NCI-H82 treated with DMSO at 0.1 percent for 48 hours (cell line): ENCODE measurements at regions not wholly inside any gene's neighbourhood (a gene's known extent, or its start where the extent isn't known, plus 50 kb on each side); places are given as distances from the start of the nearest gene placed in this dataset.
"Not testable (repeated sequence)": the region's sequence is repeated elsewhere in the genome, so short reads cannot be mapped to it uniquely, and the experiment has no call there.

Experiments used
- DNase-seq: peaks from one replicate; lab custom pipeline; 2025; ENCODE audit not compliant: unreplicated experiment; lab: John Stamatoyannopoulos, UW

DNA sequence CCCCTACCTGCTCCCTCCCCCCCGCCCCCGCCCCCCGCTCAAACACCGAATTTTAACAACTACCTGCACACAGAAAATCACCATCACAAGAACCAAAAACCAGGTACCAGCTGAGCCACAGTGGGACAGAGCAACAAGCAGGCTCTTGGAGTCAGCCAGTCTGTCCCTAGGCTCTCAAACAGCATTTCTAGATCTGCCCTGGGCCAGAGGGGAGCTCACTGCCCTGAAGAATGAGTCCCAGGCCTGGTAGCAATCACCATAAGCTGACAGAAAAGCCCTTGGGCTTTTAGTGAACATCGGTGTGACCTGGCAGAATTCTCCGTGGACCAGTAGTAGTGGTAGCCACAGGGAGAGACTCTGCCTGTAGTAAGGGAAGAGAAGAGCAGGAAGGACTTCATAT lies 58.3 kb downstream of the C11orf87 start:
- DNase-seq = no peak

GRCh38 chr11:109486129-109486528 lies 64.1 kb downstream of the C11orf87 start:
- DNase-seq = no peak

DNA sequence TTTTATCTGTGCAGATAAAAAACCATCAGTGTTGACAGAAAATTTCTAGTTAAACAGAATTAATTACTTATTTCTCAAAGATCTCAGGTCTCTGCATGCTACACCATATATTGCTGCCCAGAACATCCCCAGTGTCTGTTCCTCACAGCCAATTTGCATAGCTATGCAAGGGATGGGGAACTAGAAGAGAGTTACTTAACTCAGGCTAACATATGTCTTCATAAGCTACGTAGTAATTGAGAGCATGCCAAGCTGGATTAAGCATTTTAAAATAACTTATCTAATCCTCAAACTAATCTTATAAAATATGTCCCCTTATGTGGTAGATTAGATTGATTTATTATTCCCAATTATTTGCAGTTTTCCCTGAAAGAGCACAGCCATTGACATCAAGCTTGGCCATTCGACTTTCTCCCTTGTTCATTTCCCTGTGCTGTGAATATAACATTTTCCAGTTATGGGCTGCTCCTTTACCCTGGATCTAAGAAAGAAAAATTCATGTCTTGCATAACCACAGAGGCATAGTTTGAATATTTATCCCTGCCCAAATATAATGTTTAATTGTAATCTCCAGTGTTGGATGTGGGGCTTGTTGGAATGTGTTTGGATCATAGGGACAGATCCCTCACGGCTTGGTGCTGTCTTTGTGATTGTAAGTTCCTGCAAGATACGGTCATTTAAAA lies 69.1 kb downstream of the C11orf87 start:
- no peak for DNase-seq

DNA sequence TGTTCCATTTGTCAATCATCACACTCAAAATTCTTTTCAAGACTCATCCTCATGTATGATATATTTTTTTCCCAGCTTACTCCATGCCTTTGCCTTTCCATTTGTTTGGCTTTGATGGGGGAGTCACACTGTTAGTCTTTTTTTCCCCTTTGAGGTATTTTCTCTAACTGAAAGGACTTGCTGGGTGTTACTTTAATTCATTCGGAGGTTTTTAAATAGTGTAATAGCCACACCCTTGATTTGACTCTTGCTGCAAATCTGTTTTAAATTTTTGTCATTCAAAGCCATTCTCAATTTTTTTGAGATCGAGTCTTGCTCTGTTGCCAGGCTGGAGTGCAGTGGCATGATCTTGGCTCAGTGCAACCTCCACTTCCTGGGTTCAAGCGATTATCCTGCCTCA lies 84.1 kb downstream of the C11orf87 start:
- DNase-seq = no peak

DNA sequence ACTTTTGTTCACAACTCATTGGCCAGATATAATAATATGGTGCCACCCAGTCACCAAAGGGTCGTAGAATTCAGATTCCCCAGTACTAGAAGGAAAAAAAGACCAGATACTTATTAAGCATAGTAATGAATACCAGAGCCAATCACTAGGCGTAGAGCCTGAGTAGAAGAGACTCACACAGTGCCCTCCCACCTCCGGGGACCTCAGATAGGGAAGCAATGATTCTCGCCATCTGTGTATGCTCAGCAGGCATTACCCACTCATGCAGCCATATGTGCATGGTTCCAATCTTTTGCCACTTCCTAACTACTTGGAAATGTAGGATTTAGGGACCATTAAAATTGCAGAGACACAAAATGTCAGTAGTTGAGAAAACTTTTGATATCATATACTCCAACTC lies 85.3 kb downstream of the C11orf87 start:
- no peak for DNase-seq

DNA sequence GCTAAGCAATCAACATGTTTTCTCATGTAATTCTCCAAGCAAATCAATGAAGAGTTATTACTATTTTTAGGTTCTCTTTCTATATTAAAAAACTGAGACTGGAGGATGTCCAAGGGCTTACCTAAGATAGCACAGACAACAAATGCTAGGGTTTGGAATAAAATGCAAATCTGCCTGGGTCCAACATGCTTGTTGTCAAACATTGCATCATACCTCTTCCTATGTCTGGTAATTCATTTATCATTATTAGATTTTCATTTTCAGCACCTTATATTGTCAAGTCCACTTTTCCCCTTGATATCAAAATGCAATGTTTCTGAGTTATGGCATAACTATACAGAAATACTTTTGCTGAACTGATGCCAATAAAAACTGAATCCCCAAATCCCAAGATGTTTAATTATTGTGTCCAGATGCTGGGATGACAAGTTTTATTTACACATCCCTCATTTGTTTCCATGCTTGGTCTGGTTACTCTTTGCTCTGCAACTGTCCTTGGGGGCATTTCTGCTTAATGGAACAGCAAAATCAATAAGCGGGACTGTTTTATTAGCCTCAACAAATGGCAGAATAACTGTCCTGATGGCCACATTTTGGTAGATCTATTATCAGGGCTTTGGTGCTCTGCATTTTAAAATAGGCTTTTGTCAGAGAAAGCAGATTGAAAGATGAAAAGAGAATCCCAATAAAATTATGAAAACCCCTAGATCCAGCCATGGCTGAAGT lies 86.0 kb downstream of the C11orf87 start:
- no peak for DNase-seq

GRCh38 chr11:109508943-109509342 lies 87.0 kb downstream of the C11orf87 start:
- DNase-seq = no peak

- no peak for DNase-seq
Observed at GRCh38 chr11:109510316-109510715, 88.3 kb downstream of the C11orf87 start.

GRCh38 chr11:109511598-109511997 lies 89.6 kb downstream of the C11orf87 start:
- no peak for DNase-seq

- DNase-seq = no peak
Observed at GRCh38 chr11:109512249-109512648, 90.3 kb downstream of the C11orf87 start.

- no peak for DNase-seq
Observed at GRCh38 chr11:109512680-109513079, 90.7 kb downstream of the C11orf87 start.

- no peak for DNase-seq
Observed at GRCh38 chr11:109514313-109515018, 92.5 kb downstream of the C11orf87 start.

- DNase-seq = no peak
Observed at GRCh38 chr11:109519253-109519652, 97.3 kb downstream of the C11orf87 start.

GRCh38 chr11:109521571-109522086 lies 99.6 kb downstream of the C11orf87 start:
- DNase-seq = no peak

- no peak for DNase-seq
Observed at GRCh38 chr11:109522116-109522755, 100.2 kb downstream of the C11orf87 start.

- DNase-seq = not testable (repeated sequence)
Observed at GRCh38 chr11:109525636-109526035, 103.6 kb downstream of the C11orf87 start.

GRCh38 chr11:109526061-109526460 lies 104.1 kb downstream of the C11orf87 start:
- DNase-seq = no peak

- no peak for DNase-seq
Observed at GRCh38 chr11:109526931-109527330, 104.9 kb downstream of the C11orf87 start.

GRCh38 chr11:109527496-109527895 lies 105.5 kb downstream of the C11orf87 start:
- no peak for DNase-seq

GRCh38 chr11:109547356-109548027 lies 125.5 kb downstream of the C11orf87 start:
- DNase-seq = no peak

DNA sequence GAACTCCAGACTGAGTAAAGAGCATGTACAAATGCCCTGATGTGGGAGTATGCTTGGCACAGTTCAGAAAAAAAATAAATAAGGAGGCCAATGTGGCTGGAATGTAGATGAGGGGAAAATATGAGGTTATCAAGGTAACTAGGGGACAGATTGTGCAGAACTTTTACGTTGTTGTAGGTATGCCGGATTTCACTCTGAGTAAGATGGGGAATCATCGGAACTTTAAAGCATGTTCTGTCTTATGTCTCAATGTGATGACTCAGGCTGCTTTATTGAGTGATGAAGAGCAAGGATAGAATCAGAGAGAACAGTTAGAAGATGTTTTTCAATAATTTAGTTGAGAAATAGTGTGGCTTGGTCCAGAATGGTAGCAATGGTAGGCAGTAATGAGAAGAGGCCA lies 130.4 kb downstream of the C11orf87 start:
- DNase-seq = no peak
